Glutamatergic neuron (in vitro differentiated cells): ENCODE measurements at regions not wholly inside any gene's neighbourhood (a gene's known extent, or its start where the extent isn't known, plus 50 kb on each side); places are given as distances from the start of the nearest gene placed in this dataset.
A peak's percentile ranks its signal among the peaks of the same experiment; 100 is the strongest.

Experiments used
- DNase-seq: peaks from one replicate; pipeline ENCODE4 v3.0.0; 2022
- H3K27ac Mint-ChIP-seq: one replicate; pipeline ENCODE4 v1.8.0; 2020; ENCODE audit warnings: mild to moderate bottlenecking, mixed read lengths, inconsistent platforms; ENCODE audit not compliant: unreplicated experiment
- H3K27me3 Mint-ChIP-seq: one replicate; pipeline ENCODE4 v1.8.0; 2020; ENCODE audit warnings: mild to moderate bottlenecking, moderate library complexity, mixed read lengths, inconsistent platforms; ENCODE audit not compliant: unreplicated experiment
- H3K36me3 Mint-ChIP-seq: one replicate; pipeline ENCODE4 v1.8.0; 2020; ENCODE audit warnings: mild to moderate bottlenecking, mixed read lengths, inconsistent platforms; ENCODE audit not compliant: unreplicated experiment
- H3K4me1 Mint-ChIP-seq: one replicate; pipeline ENCODE4 v1.8.0; 2020; ENCODE audit warnings: mild to moderate bottlenecking, low read depth, mixed read lengths, inconsistent platforms; ENCODE audit not compliant: unreplicated experiment
- H3K4me3 Mint-ChIP-seq: one replicate; pipeline ENCODE4 v1.8.0; 2020; ENCODE audit warnings: mild to moderate bottlenecking, mixed read lengths, inconsistent platforms; ENCODE audit not compliant: unreplicated experiment
- H3K9me3 Mint-ChIP-seq: one replicate; pipeline ENCODE4 v1.8.0; 2020; ENCODE audit warnings: mild to moderate bottlenecking, moderate library complexity, mixed read lengths, inconsistent platforms; ENCODE audit not compliant: unreplicated experiment
- TF ChIP-seq, protein P1 (sequence below): fragments of 200-600 bp; sonication (generic); IDR thresholded peaks from one replicate; pipeline ENCODE4 v1.5.0; 2021; ENCODE audit not compliant: partially characterized antibody, unreplicated experiment

- Mint-ChIP-seq H3K4me1 (peaks cover 4% of the 10 kb centered on the region), H3K27ac (no peak overlapping the region), H3K4me3 (no peak overlapping the region), H3K36me3 (peaks cover 4% of the 10 kb centered on the region), H3K27me3 (no peaks in the 10 kb centered on the region), H3K9me3 (no peaks in the 10 kb centered on the region)
- DNase-seq = no peak
- TF ChIP-seq, protein P1, sequence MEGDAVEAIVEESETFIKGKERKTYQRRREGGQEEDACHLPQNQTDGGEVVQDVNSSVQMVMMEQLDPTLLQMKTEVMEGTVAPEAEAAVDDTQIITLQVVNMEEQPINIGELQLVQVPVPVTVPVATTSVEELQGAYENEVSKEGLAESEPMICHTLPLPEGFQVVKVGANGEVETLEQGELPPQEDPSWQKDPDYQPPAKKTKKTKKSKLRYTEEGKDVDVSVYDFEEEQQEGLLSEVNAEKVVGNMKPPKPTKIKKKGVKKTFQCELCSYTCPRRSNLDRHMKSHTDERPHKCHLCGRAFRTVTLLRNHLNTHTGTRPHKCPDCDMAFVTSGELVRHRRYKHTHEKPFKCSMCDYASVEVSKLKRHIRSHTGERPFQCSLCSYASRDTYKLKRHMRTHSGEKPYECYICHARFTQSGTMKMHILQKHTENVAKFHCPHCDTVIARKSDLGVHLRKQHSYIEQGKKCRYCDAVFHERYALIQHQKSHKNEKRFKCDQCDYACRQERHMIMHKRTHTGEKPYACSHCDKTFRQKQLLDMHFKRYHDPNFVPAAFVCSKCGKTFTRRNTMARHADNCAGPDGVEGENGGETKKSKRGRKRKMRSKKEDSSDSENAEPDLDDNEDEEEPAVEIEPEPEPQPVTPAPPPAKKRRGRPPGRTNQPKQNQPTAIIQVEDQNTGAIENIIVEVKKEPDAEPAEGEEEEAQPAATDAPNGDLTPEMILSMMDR = no peak
These were observed 110.4 kb downstream of the SALL1 start for GRCh38 chr16:51040637-51041036.

DNA sequence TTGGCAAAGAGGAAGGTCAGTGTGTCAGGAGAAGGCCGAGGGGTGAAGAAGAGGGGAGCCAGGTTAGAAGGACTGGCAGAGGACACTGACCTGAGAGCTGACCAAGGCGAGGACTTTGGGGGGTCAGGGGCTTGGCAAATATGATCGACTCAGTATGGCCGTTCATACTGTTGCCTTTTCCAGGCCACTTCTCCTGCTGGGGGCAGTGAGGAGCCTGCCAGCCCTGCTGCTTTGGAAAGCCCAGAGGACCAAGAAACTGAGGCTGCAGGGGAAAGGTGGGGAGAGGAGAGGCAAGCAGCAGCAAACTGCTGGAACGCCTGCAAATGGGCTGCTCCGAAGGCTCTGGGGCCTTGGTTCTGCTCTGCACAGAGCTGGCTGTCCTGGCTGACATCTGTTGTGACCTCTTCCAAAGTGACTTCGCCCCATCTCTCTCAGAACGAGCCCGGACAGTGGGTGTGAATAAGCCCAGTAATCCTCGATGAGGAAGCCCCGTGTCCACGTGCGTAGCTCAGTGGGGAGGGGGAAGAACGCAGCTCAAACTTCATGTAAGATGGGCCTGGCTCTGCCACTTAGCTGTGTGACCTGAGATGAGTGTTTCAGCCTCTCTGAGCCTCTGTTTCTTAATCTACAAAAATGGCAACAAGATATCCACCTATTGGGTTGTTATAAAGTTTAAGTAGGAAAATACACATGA is 111.3 kb downstream of the SALL1 start:
- TF ChIP-seq, protein P1 = no peak
- Mint-ChIP-seq H3K4me1 (peaks cover 10% of the 10 kb centered on the region), H3K36me3 (peaks cover 4% of the 10 kb centered on the region), H3K4me3 (no peak overlapping the region), H3K27me3 (no peaks in the 10 kb centered on the region), H3K27ac (no peak overlapping the region), H3K9me3 (no peaks in the 10 kb centered on the region)
- DNase-seq = no peak

- Mint-ChIP-seq H3K27ac (no peak overlapping the region), H3K4me1 (peaks cover 13% of the 10 kb centered on the region)
These were observed 115.4 kb downstream of the SALL1 start for GRCh38 chr16:51035711-51036110.

DNA sequence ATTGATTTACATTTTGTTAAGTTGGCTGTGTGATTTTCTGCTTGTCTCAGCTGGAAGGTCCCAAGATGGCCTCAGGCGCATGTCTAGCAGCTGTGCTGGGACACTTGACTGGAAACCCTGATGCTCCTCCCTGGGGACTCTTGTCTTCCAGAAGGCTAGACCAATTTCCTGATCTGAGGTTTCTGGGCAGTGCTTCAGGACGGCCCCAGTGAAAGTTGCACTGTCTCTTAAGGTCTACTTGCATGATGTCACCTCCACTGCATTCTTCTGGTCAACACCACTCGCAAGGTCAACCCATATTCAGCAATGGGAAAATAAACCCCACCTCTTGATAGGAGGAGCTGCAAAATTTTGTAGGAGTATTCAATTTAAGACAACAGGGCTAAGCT is 116.0 kb downstream of the SALL1 start:
- DNase-seq = peak; percentile 38

More at GRCh38 chr16:51035711-51036110, 115.4 kb downstream of the SALL1 start:
- H3K36me3 Mint-ChIP-seq = peaks cover 4% of the 10 kb centered on the region
- no peak for DNase-seq
- TF ChIP-seq, protein P1 = no peak
- no peak overlapping the region for H3K4me3 Mint-ChIP-seq
- H3K27me3 Mint-ChIP-seq = no peaks in the 10 kb centered on the region
- no peaks in the 10 kb centered on the region for H3K9me3 Mint-ChIP-seq

More for the DNA sequence above, 116.0 kb downstream of the SALL1 start:
- H3K36me3 Mint-ChIP-seq = peaks cover 4% of the 10 kb centered on the region
- peaks cover 13% of the 10 kb centered on the region for H3K4me1 Mint-ChIP-seq
- no peaks in the 10 kb centered on the region for H3K9me3 Mint-ChIP-seq
- H3K27ac Mint-ChIP-seq = no peak overlapping the region
- no peaks in the 10 kb centered on the region for H3K27me3 Mint-ChIP-seq
- TF ChIP-seq, protein P1 = no peak
- no peak overlapping the region for H3K4me3 Mint-ChIP-seq
